Nephron (organoid): ENCODE measurements at regions not wholly inside any gene's neighbourhood (a gene's known extent, or its start where the extent isn't known, plus 50 kb on each side); places are given as distances from the start of the nearest gene placed in this dataset.

Experiments
- H3K27ac Mint-ChIP-seq, 3 experiments: 2 replicates each; pipeline ENCODE4 v1.8.0; 2020; ENCODE audit warnings: mixed read lengths in 3 of 3, mild to moderate bottlenecking in 2 of 3, moderate library complexity in 1 of 3
- H3K27me3 Mint-ChIP-seq: 2 replicates; pipeline ENCODE4 v1.8.0; 2021; ENCODE audit warnings: low read depth, mild to moderate bottlenecking, moderate library complexity, mixed read lengths
- H3K36me3 Mint-ChIP-seq: 2 replicates; pipeline ENCODE4 v1.8.0; 2020; ENCODE audit warnings: low read depth, mixed read lengths
- H3K4me1 Mint-ChIP-seq: 2 replicates; pipeline ENCODE4 v1.8.0; 2020; ENCODE audit warnings: mixed read lengths
- H3K4me3 Mint-ChIP-seq, 3 experiments: 2 replicates each; pipeline ENCODE4 v1.8.0; 2020; ENCODE audit warnings: mild to moderate bottlenecking in 3 of 3, mixed read lengths in 3 of 3, moderate library complexity in 2 of 3
- H3K9me3 Mint-ChIP-seq: 2 replicates; pipeline ENCODE4 v1.8.0; 2020; ENCODE audit warnings: mixed read lengths
- TF ChIP-seq, protein P1 (sequence below), 3 experiments: fragments of 200-600 bp; sonication (generic); IDR thresholded peaks; one replicate each; pipeline ENCODE4 v1.5.0; 2021; ENCODE audit warnings: antibody characterized with exemption in 3 of 3; ENCODE audit not compliant: unreplicated experiment in 3 of 3

DNA sequence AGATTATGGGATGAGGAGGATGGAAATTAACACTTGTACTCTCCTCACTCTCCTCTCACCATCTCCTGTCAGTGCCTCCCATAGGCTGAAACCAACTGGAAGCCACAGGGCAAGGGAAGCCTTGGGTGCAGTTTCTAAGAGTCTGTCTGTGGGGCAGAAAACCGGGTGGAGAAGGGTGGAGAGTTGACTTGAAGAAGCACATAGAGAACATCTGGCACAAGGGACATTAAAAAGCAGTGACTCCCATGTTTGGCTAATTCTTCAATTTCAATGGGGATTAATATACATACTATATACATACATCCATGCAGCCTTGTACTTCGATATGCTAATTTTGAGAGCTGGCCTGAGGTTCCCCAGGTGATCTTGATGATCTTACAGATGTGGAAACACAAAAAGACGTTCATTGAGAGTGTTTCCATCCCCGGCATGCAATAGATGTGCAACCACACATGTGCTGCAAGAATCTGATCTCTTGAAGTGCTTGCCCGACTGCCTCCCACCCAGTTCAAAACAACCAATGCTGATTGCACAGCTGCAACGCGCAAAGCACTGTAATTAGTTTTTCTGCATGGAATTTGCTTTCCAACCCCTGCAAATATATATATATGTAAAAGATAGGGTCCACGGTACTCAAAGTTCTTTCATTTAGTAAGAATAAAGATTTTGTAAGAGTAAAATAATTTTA is 121.9 kb upstream of the TMC3 start:
- TF ChIP-seq, protein P1, sequence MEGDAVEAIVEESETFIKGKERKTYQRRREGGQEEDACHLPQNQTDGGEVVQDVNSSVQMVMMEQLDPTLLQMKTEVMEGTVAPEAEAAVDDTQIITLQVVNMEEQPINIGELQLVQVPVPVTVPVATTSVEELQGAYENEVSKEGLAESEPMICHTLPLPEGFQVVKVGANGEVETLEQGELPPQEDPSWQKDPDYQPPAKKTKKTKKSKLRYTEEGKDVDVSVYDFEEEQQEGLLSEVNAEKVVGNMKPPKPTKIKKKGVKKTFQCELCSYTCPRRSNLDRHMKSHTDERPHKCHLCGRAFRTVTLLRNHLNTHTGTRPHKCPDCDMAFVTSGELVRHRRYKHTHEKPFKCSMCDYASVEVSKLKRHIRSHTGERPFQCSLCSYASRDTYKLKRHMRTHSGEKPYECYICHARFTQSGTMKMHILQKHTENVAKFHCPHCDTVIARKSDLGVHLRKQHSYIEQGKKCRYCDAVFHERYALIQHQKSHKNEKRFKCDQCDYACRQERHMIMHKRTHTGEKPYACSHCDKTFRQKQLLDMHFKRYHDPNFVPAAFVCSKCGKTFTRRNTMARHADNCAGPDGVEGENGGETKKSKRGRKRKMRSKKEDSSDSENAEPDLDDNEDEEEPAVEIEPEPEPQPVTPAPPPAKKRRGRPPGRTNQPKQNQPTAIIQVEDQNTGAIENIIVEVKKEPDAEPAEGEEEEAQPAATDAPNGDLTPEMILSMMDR (IDR thresholded peaks at IDR 0.05; ENCODE audit: unreplicated experiment in 3 of 3), result no peak
- Mint-ChIP-seq H3K4me3 (no peak overlapping the region), H3K9me3 (peaks cover 12% of the 10 kb centered on the region), H3K4me1 (peaks cover 48% of the 10 kb centered on the region), H3K27ac (peak overlapping the region in 1 of 3 experiments; percentile 30), H3K27me3 (no peaks in the 10 kb centered on the region), H3K36me3 (peaks cover 5% of the 10 kb centered on the region)

DNA sequence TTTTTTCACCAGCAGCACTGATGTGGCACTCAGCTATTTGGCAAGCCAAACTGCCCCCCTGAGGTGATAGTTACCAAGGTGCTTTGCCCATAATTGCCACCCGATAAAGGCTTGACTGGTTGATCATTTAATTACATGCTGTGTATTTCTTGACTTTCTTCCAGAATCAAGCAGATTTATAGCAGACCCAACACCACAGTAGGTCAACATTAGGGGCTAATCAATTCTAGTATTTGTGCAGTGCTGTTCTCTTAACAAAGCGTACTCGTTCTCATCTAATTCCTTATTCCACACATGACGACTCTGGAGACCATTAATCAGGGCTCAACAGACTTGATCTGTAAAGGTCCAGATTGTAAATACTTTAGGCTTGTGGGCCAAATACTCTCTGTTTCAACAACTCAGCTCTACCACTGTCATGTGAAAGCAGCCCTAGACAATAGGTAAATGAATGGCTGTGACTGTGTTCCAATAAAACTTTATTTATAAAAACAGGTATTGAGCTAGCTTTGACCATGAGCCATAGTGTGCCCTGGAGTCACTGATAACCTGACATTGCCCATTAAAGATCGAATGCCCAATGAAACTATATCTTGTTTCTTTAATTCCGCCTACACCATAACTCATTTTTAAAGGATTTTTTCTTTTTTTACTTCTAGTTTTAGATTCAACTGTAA is 119.1 kb upstream of the TMC3 start:
- TF ChIP-seq, protein P1 (IDR thresholded peaks at IDR 0.05; ENCODE audit: unreplicated experiment in 3 of 3), result no peak
- Mint-ChIP-seq H3K9me3 (peaks cover 4% of the 10 kb centered on the region), H3K27me3 (no peaks in the 10 kb centered on the region), H3K27ac (peak overlapping the region; percentile 10 to 92 (median 55)), H3K4me1 (peaks cover 49% of the 10 kb centered on the region), H3K4me3 (no peak overlapping the region), H3K36me3 (no peaks in the 10 kb centered on the region)

DNA sequence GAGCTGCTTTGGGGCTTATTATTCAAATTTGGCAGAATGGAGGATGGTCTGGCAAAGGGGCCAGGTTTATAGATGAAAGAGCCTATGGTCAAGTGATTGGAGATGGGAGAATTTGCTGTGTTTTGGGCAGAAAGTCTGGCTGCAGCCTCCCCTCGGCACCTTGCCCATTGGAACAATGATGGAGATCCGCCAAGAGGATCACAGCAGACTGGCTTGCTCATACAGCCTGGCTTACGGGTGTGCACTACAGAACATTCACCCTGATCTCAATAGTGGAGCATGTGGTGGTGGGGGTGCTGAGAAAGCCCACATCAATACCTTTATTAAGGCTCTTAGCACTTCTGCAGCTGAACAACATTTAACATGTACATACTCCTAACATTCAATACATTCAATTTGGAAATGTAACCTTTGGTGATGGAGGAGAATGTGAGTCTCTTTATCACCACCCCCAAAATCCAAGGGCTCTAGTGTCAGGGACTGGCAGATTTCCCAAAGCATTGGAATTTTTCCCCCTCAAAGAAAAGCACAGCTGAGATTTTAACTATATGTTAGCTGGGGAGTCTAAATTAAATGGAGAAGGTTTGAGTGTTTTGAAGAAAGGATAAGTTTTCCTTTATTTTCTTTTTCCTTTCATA is 118.4 kb upstream of the TMC3 start:
- peaks cover 4% of the 10 kb centered on the region for H3K9me3 Mint-ChIP-seq
- peaks cover 49% of the 10 kb centered on the region for H3K4me1 Mint-ChIP-seq
- TF ChIP-seq, protein P1 (IDR thresholded peaks at IDR 0.05; ENCODE audit: unreplicated experiment in 3 of 3), result no peak
- no peak overlapping the region for H3K4me3 Mint-ChIP-seq
- no peaks in the 10 kb centered on the region for H3K27me3 Mint-ChIP-seq
- H3K27ac Mint-ChIP-seq, result peak overlapping the region; percentile 10 to 92 (median 55)
- no peaks in the 10 kb centered on the region for H3K36me3 Mint-ChIP-seq

DNA sequence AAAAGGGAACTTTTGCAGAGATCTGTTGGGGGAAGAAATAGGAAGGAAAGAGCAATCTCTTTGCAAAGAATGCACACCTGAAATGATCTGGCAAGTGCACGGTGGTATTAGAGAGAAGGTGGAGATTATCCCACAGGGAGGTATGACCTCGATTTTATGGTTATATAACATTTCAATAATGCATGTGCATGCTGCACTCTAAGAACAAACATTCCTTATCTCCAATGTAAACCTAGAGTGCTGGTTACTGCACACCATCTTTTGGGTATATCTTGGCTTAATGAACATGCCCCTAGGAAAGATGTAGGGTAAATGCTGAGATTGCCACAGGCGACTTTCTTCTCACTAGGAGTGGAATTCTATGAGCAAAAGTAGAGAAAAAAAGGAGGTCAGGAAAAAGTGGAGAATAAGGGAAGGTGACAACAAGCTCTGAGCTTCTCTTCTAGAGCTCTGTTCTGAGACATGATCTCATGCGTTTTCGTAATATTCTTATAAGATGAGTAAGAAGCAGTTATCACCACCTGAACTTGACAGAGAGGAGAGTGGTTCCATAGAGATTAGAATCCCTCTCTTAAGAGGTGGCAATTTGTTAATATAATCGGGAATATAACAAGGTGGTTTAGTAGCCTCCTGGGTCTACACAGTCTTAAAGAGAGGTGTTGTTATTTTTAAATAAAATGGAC is 117.5 kb upstream of the TMC3 start:
- Mint-ChIP-seq H3K4me3 (no peak overlapping the region), H3K4me1 (peaks cover 57% of the 10 kb centered on the region), H3K27me3 (peaks cover 7% of the 10 kb centered on the region), H3K36me3 (no peaks in the 10 kb centered on the region), H3K27ac (peak overlapping the region in 2 of 3 experiments; percentile 49 to 55), H3K9me3 (peaks cover 4% of the 10 kb centered on the region)
- TF ChIP-seq, protein P1 (IDR thresholded peaks at IDR 0.05; ENCODE audit: unreplicated experiment in 3 of 3), result no peak

DNA sequence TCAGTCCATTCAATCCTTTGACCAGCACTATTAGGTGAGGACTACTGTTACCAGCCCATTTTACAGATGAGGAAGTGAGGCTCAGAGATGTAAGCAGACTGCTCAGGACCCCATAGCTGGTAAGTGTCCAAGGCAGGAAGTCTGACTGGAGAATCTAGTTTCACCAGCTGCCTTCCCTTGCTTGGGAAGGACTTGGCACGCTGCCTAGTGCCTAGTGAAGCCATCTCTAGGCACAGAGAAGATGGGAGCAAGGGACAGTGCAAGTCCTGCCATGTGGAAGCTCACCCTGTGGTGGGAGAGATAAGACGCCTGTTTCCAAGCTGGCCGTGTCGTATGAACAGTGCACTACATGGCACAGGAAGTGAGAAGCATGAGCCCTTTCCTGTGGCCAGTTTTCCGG is 111.8 kb upstream of the TMC3 start:
- peaks cover 6% of the 10 kb centered on the region for H3K9me3 Mint-ChIP-seq
- TF ChIP-seq, protein P1 (IDR thresholded peaks at IDR 0.05; ENCODE audit: unreplicated experiment in 3 of 3), result no peak
- H3K27me3 Mint-ChIP-seq, result peaks cover 9% of the 10 kb centered on the region
- no peak overlapping the region for H3K27ac Mint-ChIP-seq
- H3K4me1 Mint-ChIP-seq, result peaks cover 51% of the 10 kb centered on the region
- no peak overlapping the region for H3K4me3 Mint-ChIP-seq
- no peaks in the 10 kb centered on the region for H3K36me3 Mint-ChIP-seq
